ENCODE measurements at regions not wholly inside any gene's neighbourhood (a gene's known extent, or its start where the extent isn't known, plus 50 kb on each side); places are given as distances from the start of the nearest gene placed in this dataset.

GRCh38 chr18:8943900-8944870, 158.3 kb upstream of the NDUFV2 start:
- intact Hi-C loops (cut with micrococcal nuclease) = no loop called here

- intact Hi-C loops (cut with micrococcal nuclease) = no loop called here
Measured at GRCh38 chr18:8944871-8945245, 157.6 kb upstream of the NDUFV2 start.

- intact Hi-C loops (cut with micrococcal nuclease) = no loop called here
Measured at GRCh38 chr18:8945514-8945913, 157.0 kb upstream of the NDUFV2 start.

GRCh38 chr18:8946066-8946838, 156.2 kb upstream of the NDUFV2 start:
- intact Hi-C loops (cut with micrococcal nuclease) = no loop called here

GRCh38 chr18:8947566-8947965, 154.9 kb upstream of the NDUFV2 start:
- intact Hi-C loops (cut with micrococcal nuclease) = no loop called here

- intact Hi-C loops (cut with micrococcal nuclease) = no loop called here
Measured at GRCh38 chr18:8948011-8948410, 154.5 kb upstream of the NDUFV2 start.

- intact Hi-C loops (cut with micrococcal nuclease) = no loop called here
Measured at GRCh38 chr18:8948471-8949149, 153.9 kb upstream of the NDUFV2 start.

GRCh38 chr18:8949206-8949605, 153.3 kb upstream of the NDUFV2 start:
- intact Hi-C loops (cut with micrococcal nuclease) = no loop called here

GRCh38 chr18:8951491-8951890, 151.0 kb upstream of the NDUFV2 start:
- intact Hi-C loops (cut with micrococcal nuclease) = no loop called here

- intact Hi-C loops (cut with micrococcal nuclease) = no loop called here
Measured at GRCh38 chr18:8952174-8952573, 150.3 kb upstream of the NDUFV2 start.

- intact Hi-C loops (cut with micrococcal nuclease) = no loop called here
Measured at GRCh38 chr18:8952769-8953760, 149.4 kb upstream of the NDUFV2 start.

GRCh38 chr18:8957731-8958130, 144.8 kb upstream of the NDUFV2 start:
- intact Hi-C loops (cut with micrococcal nuclease) = no loop called here

GRCh38 chr18:8958660-8959059, 143.8 kb upstream of the NDUFV2 start:
- intact Hi-C loops (cut with micrococcal nuclease) = no loop called here

- intact Hi-C loops (cut with micrococcal nuclease) = no loop called here
Measured at GRCh38 chr18:8959551-8960135, 142.9 kb upstream of the NDUFV2 start.

- intact Hi-C loops (cut with micrococcal nuclease) = no loop called here
Measured at GRCh38 chr18:8960740-8961657, 141.5 kb upstream of the NDUFV2 start.

GRCh38 chr18:8962192-8962779, 140.2 kb upstream of the NDUFV2 start:
- intact Hi-C loops (cut with micrococcal nuclease) = no loop called here

GRCh38 chr18:8962855-8963635, 139.5 kb upstream of the NDUFV2 start:
- intact Hi-C loops (cut with micrococcal nuclease) = no loop called here

GRCh38 chr18:8963876-8964275, 138.6 kb upstream of the NDUFV2 start:
- intact Hi-C loops (cut with micrococcal nuclease) = no loop called here
